ENCODE measurements at regions not wholly inside any gene's neighbourhood (a gene's known extent, or its start where the extent isn't known, plus 50 kb on each side); places are given as distances from the start of the nearest gene placed in this dataset.

- Histone ChIP-seq H3K36me3 (ENCODE audit: control insufficient read depth in 2 of 2, insufficient read depth in 1 of 2, low read length in 2 of 2) (no peaks in the 10 kb centered on the region), H3K4me1 (ENCODE audit: control insufficient read depth, insufficient read depth, low read length) (no peaks in the 10 kb centered on the region), H3K27ac (ENCODE audit: extremely low read depth, low read depth, low read length) (no peak overlapping the region), H3K4me3 (ENCODE audit: low read depth, low read length) (no peak overlapping the region), H3K9me3 (ENCODE audit: control insufficient read depth, insufficient read depth, low read depth, low read length) (no peaks in the 10 kb centered on the region)
- no peak for TF ChIP-seq ZNF202 (tag by site-specific recombination; IDR thresholded peaks at IDR 0.05; ENCODE audit: borderline replicate concordance)
- no peak for TF ChIP-seq ZBTB10 (tag by site-specific recombination; IDR thresholded peaks at IDR 0.05)
- TF ChIP-seq ZNF626 (tag by site-specific recombination; IDR thresholded peaks at IDR 0.05): no peak
- no peak for TF ChIP-seq ZNF449 (tag by site-specific recombination; IDR thresholded peaks at IDR 0.05)
- TF ChIP-seq ZNF335 (tag by site-specific recombination; conservative IDR thresholded peaks at IDR 0.05): no peak
- no peak for TF ChIP-seq ZNF776 (tag by site-specific recombination; IDR thresholded peaks at IDR 0.05; ENCODE audit: borderline replicate concordance)
- TF ChIP-seq WT1 (tag by site-specific recombination; IDR thresholded peaks at IDR 0.05): no peak
- no peak for TF ChIP-seq ZEB2 (tag by site-specific recombination; IDR thresholded peaks at IDR 0.05)
- TF ChIP-seq ZNF121 (tag by site-specific recombination; IDR thresholded peaks at IDR 0.05): no peak
- TF ChIP-seq YY1 (tag by site-specific recombination; IDR thresholded peaks at IDR 0.05): no peak
- TF ChIP-seq ZNF138 (tag by site-specific recombination; IDR thresholded peaks at IDR 0.05; ENCODE audit: borderline replicate concordance): no peak
- CTCF ChIA-PET: no interaction called here
- POLR2A ChIA-PET: no interaction called here
Measured at GRCh38 chr15:29461877-29462276, 192.3 kb upstream of the NSMCE3 start.

GRCh38 chr15:29458361-29458760 lies 188.7 kb upstream of the NSMCE3 start:
- TF ChIP-seq KLF17 (tag by site-specific recombination; IDR thresholded peaks at IDR 0.05) (no peak), ZNF202 (tag by site-specific recombination; IDR thresholded peaks at IDR 0.05; ENCODE audit: borderline replicate concordance) (no peak), ZNF645 (tag by site-specific recombination; IDR thresholded peaks at IDR 0.05) (no peak), GLIS2 (tag by site-specific recombination; IDR thresholded peaks at IDR 0.05) (no peak), ZFP41 (tag by site-specific recombination; IDR thresholded peaks at IDR 0.05; ENCODE audit: borderline replicate concordance) (no peak), ZNF677 (tag by site-specific recombination; IDR thresholded peaks at IDR 0.05) (no peak), ZFP3 (tag by site-specific recombination; IDR thresholded peaks at IDR 0.05; ENCODE audit: low read depth) (no peak), ZNF280D (tag by site-specific recombination; IDR thresholded peaks at IDR 0.05) (no peak)
- ChIA-PET POLR2A (no interaction called here), CTCF (no interaction called here)
- Histone ChIP-seq H3K9me3 (ENCODE audit: control insufficient read depth, insufficient read depth, low read depth, low read length) (no peaks in the 10 kb centered on the region), H3K4me1 (ENCODE audit: control insufficient read depth, insufficient read depth, low read length) (no peaks in the 10 kb centered on the region), H3K27ac (ENCODE audit: extremely low read depth, low read depth, low read length) (no peak overlapping the region), H3K4me3 (ENCODE audit: low read depth, low read length) (no peak overlapping the region), H3K36me3 (ENCODE audit: control insufficient read depth in 2 of 2, insufficient read depth in 1 of 2, low read length in 2 of 2) (no peaks in the 10 kb centered on the region)
